ENCODE measurements at regions not wholly inside any gene's neighbourhood (a gene's known extent, or its start where the extent isn't known, plus 50 kb on each side); places are given as distances from the start of the nearest gene placed in this dataset.

DNA sequence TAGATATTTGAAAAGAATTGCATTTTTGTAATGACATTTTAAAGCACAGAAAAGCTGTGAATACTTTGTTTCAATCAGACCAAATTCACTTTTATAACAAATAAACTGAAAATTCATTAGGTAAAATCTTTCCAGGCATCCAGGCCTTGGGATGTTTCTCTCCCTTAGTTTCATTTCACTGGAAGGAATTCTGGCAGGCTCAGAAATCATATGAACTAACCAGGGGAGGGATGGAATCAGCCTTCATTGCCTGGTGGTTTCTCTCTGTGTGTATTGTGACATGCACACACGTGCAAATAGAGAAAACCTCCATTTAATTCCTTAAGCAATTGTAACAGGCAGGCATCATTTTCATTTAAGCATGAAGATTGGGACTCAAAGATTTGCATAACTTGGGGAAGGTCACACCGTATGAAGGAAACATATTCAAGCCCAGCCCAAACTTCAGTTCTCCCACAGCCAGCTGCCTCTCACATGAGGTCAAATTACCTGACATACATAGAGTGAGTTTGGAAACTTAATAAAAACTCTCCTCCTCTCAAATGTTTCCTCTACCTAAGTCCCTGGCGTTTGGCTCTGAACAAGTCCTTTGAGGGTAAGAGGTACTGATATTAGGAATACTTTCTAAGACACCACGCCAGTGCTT, 376.1 kb upstream of the MCTP2 start:
- TF ChIP-seq, protein P1, sequence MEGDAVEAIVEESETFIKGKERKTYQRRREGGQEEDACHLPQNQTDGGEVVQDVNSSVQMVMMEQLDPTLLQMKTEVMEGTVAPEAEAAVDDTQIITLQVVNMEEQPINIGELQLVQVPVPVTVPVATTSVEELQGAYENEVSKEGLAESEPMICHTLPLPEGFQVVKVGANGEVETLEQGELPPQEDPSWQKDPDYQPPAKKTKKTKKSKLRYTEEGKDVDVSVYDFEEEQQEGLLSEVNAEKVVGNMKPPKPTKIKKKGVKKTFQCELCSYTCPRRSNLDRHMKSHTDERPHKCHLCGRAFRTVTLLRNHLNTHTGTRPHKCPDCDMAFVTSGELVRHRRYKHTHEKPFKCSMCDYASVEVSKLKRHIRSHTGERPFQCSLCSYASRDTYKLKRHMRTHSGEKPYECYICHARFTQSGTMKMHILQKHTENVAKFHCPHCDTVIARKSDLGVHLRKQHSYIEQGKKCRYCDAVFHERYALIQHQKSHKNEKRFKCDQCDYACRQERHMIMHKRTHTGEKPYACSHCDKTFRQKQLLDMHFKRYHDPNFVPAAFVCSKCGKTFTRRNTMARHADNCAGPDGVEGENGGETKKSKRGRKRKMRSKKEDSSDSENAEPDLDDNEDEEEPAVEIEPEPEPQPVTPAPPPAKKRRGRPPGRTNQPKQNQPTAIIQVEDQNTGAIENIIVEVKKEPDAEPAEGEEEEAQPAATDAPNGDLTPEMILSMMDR (conservative IDR thresholded peaks at IDR 0.05; ENCODE audit: low read length): no peak
- no peak for TF ChIP-seq EZH2phosphoT487 (IDR thresholded peaks at IDR 0.05; ENCODE audit: borderline replicate concordance)

Data from Loucy (cell line).